Activated CD4-positive, alpha-beta T cell treated with anti-CD3 and anti-CD28 coated beads, Interleukin-10, Interleukin-2, amounts not matched to agents 100 ng/mL and 50 ng/mL, durations not matched to agents 16 hours and 8 hours (primary cell): ENCODE measurements at regions not wholly inside any gene's neighbourhood (a gene's known extent, or its start where the extent isn't known, plus 50 kb on each side); places are given as distances from the start of the nearest gene placed in this dataset.

Source experiments
- DNase-seq: peaks from one replicate; pipeline ENCODE4 v3.0.0-alpha.2; 2020

DNA sequence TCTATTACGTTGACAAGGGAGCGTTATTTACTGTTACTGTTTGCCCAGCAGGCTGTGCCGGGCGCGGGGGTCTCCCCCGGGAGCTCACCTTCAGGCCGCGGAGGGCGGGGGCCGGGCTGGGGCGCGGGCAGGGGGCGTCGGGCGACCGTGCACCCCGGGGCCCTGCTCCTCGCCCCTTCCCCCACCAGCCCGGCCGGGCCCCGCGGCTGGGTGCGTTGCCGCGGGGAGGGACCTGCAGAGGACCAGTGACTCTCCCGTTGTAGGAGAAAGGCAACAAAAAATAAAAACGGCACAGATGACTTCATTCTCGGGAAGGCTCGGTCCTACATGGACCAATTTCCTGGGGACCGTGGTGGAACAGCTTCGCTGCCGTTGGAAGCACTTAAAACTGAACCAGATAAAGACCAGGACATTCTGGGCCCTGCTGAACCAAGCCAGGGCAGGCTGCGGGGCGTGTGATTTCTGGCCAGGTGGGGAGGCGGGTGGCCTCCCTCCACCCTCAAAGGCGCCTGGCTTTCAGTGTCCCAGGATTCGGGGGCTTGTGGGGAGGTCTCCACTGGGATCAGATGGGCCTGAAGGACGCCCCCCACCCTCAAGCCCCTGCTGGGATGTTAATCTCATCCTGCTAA is 57.4 kb downstream of the IGLL1 start:
- DNase-seq = no peak

GRCh38 chr22:23521441-23522113 is 58.5 kb downstream of the IGLL1 start:
- peak; percentile 83 for DNase-seq

GRCh38 chr22:23520863-23521440 is 59.1 kb downstream of the IGLL1 start:
- no peak for DNase-seq

- no peak for DNase-seq
Observed at GRCh38 chr22:23519442-23520157, 60.5 kb downstream of the IGLL1 start.

DNA sequence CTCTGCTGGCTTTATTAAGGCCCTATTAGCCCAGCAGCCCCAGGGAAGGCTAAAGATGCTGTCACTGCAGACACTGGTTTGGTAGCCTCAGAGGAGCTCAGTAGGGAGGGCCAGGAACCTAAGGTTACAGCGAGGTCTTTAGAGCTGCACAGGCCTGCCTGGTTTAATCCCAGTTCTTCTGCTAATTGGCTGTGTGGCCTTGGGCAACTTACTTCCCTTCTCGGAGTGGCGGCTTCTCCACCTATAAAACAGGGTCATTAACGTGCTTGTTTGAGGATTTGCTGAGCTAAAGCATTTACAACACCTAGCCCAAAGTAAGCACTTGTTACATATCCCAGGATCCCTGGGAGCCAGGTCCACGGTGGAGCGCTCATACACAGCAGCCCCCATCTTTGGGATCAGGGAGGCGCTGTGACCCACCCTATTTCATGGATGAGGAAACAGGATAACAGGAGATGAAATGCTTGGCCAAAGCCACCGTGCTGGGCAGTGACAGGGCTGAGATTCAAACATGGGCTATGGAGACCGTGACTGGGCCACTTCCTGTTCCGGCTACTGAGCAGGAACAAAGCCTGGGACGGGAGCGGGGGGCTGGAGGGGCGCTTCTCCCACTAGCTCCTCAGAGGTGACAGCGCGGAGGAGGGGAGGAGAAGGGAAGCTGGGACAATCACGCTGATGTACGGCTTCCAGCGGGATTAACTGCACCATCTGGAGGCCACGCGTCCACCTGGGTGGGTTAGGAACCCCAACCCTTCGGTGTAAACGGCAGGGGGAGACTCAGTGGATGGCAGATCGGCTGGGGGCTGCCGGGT is 61.5 kb downstream of the IGLL1 start:
- no peak for DNase-seq

DNA sequence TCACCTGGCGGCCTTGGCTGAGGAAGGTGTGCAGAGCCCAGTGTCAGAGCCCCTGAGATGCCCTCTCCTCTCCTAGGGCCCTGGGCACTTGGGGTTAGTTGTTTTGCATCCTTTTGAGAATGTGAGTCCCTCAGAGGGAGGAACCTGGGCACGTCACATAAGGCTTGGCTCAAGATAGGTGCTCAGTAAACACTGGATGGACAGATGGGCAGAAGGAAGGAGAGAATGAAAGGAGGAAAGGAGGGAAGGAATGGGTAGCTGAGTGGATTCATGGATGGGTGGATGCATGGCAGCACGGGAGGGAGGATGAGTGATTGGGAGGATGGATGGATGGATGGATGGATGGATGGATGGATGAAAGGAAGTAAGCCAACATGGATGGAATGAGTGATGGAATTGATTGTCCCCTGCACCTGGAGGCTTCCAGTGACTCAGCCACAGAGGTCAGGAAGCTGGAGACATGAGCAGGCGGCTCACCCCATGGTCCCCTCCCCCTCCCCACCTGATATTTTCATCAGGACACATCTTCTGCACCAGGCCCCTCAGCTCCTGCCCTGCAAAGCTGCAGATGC is 62.2 kb downstream of the IGLL1 start:
- DNase-seq = no peak

- no peak for DNase-seq
Observed at GRCh38 chr22:23516304-23516703, 63.8 kb downstream of the IGLL1 start.

GRCh38 chr22:23514322-23515038 is 65.6 kb downstream of the IGLL1 start:
- no peak for DNase-seq

DNA sequence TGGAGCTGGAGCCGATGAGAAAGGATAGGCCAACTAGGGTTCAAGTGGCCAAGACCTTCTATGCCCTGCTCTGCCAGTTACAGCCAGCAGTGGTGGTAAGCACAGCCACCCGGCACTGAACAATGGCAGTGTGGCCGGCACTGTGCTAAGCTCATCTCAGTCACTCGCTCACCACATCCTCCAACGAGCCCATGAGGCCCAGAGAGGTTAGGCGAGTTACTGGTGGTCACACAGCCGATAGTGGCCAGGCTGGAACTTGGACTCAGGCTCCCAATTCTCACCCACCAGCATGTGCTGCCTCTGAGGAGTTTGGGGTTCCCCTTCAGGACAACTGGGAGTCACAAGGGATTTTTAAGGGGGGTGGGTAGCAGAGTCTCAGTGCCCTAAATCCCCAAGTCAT is 66.4 kb downstream of the IGLL1 start:
- no peak for DNase-seq

DNA sequence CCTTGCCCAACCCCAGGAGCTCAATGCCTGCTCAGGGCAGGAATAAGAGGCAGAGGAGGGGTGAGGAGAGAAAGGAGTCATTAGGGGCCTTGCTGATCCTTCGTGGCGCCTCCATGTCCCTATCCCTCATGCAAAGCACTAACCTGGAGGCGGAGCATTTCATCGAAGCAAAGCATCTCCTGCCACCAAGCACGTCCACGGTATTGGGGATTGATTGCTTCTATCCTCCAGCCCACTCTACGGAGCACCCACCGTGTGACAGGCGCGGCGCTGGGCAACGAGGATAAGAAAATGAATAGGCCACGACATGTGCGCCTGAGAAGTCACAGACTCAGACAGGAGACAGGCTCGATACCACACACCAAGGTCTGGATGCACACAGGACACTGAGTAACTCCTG is 67.0 kb downstream of the IGLL1 start:
- no peak for DNase-seq

GRCh38 chr22:23512721-23513120 is 67.4 kb downstream of the IGLL1 start:
- no peak for DNase-seq

GRCh38 chr22:23512348-23512705 is 67.8 kb downstream of the IGLL1 start:
- no peak for DNase-seq

GRCh38 chr22:23511627-23512347 is 68.3 kb downstream of the IGLL1 start:
- DNase-seq = no peak

DNA sequence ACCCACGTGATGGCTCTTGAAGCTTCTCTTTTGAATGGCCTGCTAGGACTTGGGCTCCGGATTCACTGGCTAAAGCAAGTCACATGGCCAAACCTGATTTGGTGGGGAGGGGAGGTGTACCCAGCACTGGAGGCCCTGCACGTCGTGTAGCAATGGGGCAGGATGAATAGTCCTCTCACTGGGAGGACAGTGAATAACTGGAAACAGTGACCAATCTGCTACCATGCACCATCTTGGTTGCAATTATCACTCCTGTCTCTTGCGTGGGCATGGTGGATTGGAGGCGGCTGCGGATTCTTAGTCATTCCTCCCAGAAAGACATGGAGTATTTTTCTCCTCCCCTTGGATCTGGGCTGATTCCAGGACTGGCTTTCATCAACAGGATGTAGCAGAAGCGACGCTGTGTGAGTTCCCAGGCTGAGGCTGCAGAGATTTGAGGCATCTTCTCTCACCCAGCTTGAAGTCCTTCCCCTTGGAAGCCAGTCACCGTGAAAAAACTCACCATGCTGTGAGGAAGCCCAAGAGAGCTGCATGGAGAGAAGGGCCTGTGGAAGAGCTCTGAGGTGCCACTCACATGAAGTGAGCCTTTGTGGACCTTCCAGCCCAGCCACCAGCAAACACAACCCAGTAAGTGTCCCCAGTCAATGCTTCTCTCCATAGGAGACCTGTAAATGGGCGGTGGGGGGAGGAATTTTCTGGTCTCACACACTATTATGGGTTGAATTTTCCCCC is 70.4 kb downstream of the IGLL1 start:
- DNase-seq = no peak

- DNase-seq = no peak
Observed at GRCh38 chr22:23504516-23504915, 75.6 kb downstream of the IGLL1 start.

GRCh38 chr22:23503736-23504440 is 76.2 kb downstream of the IGLL1 start:
- no peak for DNase-seq

- DNase-seq = no peak
Observed at GRCh38 chr22:23503142-23503541, 76.9 kb downstream of the IGLL1 start.

DNA sequence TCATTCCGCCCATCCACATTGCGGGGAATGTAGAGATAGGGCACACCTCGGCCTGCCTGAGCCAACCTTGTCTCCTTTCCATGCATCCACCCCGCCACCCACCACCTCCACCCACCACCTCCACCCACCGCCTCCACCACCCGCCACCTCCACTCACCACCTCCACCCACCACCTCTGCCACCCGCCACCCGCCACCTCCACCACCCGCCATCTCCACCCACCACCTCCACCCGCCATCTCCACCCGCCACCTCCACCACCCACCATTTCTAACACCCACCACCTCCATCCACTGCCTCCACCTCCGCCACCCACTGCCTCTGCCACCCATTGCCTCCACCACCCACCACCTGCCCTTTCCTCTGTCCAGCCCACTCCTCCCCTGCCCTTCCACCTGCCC is 78.4 kb downstream of the IGLL1 start:
- no peak for DNase-seq

- no peak for DNase-seq
Observed at GRCh38 chr22:23501261-23501619, 78.8 kb downstream of the IGLL1 start.
